DND-41 (cell line): ENCODE measurements at regions not wholly inside any gene's neighbourhood (a gene's known extent, or its start where the extent isn't known, plus 50 kb on each side); places are given as distances from the start of the nearest gene placed in this dataset.

ENCODE experiments used
- EZH2 ChIP-seq: IDR thresholded peaks from 3 replicates; pipeline ENCODE4 v1.6.1; 2012; ENCODE audit warnings: borderline replicate concordance, low read depth, mild to moderate bottlenecking, moderate library complexity, low read length, inconsistent platforms; ENCODE audit not compliant: severe bottlenecking
- TF ChIP-seq, protein P1 (sequence below): IDR thresholded peaks from 2 replicates; pipeline ENCODE4 v1.5.1; 2012; ENCODE audit warnings: borderline replicate concordance, low read length, moderate library complexity, mild to moderate bottlenecking; ENCODE audit not compliant: poor library complexity, severe bottlenecking; ENCODE audit errors: extremely low read depth

- TF ChIP-seq, protein P1, sequence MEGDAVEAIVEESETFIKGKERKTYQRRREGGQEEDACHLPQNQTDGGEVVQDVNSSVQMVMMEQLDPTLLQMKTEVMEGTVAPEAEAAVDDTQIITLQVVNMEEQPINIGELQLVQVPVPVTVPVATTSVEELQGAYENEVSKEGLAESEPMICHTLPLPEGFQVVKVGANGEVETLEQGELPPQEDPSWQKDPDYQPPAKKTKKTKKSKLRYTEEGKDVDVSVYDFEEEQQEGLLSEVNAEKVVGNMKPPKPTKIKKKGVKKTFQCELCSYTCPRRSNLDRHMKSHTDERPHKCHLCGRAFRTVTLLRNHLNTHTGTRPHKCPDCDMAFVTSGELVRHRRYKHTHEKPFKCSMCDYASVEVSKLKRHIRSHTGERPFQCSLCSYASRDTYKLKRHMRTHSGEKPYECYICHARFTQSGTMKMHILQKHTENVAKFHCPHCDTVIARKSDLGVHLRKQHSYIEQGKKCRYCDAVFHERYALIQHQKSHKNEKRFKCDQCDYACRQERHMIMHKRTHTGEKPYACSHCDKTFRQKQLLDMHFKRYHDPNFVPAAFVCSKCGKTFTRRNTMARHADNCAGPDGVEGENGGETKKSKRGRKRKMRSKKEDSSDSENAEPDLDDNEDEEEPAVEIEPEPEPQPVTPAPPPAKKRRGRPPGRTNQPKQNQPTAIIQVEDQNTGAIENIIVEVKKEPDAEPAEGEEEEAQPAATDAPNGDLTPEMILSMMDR, result no peak
- TF ChIP-seq EZH2, result no peak
These were observed 945.5 kb downstream of the EPHA4 start for GRCh38 chr2:220626603-220627002.
